ENCODE measurements at regions not wholly inside any gene's neighbourhood (a gene's known extent, or its start where the extent isn't known, plus 50 kb on each side); places are given as distances from the start of the nearest gene placed in this dataset.
A peak's percentile ranks its signal among the peaks of the same experiment; 100 is the strongest.

- DNase-seq = no peak
- no peak overlapping the region for H3K4me3 ChIP-seq
- H3K9me3 ChIP-seq = no peaks in the 10 kb centered on the region
- H3K4me1 ChIP-seq = no peaks in the 10 kb centered on the region
- H3K36me3 ChIP-seq = no peaks in the 10 kb centered on the region
- WGBS, 5 donors = 75 to 91% (median 79%) methylated on average over 2 of the region's 2 CpGs
- no peak for TF ChIP-seq CTCF (IDR thresholded peaks at IDR 0.05)
- TF ChIP-seq POLR2AphosphoS5 (IDR thresholded peaks at IDR 0.05) = no peak
- no peak for TF ChIP-seq POLR2A (IDR thresholded peaks at IDR 0.05)
- no peak for TF ChIP-seq EP300 (IDR thresholded peaks at IDR 0.05)
- no peaks in the 10 kb centered on the region for H3K27me3 ChIP-seq
- no peak overlapping the region for H3K27ac ChIP-seq
- intact Hi-C loops (cut with DNase I; ENCODE audit: low total_unique reads) = no loop called here
These were observed 1785.9 kb downstream of the PCDH7 start for GRCh38 chr4:32506067-32506466.

GRCh38 chr4:32519060-32519459 lies 1798.9 kb downstream of the PCDH7 start:
- H3K36me3 ChIP-seq = no peaks in the 10 kb centered on the region
- no peak overlapping the region for H3K27ac ChIP-seq
- 59 to 77% (median 71%) methylated on average over 6 of the region's 6 CpGs for WGBS, 5 donors
- H3K9me3 ChIP-seq = no peaks in the 10 kb centered on the region
- peak in 1 of 2 donors; percentile 15 for DNase-seq
- intact Hi-C loops (cut with DNase I; ENCODE audit: low total_unique reads) = no loop called here
- TF ChIP-seq POLR2AphosphoS5 (IDR thresholded peaks at IDR 0.05) (no peak), POLR2A (IDR thresholded peaks at IDR 0.05) (no peak), CTCF (IDR thresholded peaks at IDR 0.05) (no peak), EP300 (IDR thresholded peaks at IDR 0.05) (no peak)
- no peaks in the 10 kb centered on the region for H3K4me1 ChIP-seq
- H3K4me3 ChIP-seq = no peak overlapping the region
- H3K27me3 ChIP-seq = no peaks in the 10 kb centered on the region

- Histone ChIP-seq H3K4me3 (no peak overlapping the region), H3K27ac (no peak overlapping the region), H3K36me3 (no peaks in the 10 kb centered on the region), H3K9me3 (peaks cover 0 to 9% (median 5%) of the 10 kb centered on the region in 4 donors), H3K27me3 (no peaks in the 10 kb centered on the region), H3K4me1 (no peaks in the 10 kb centered on the region)
- intact Hi-C loops (cut with DNase I; ENCODE audit: low total_unique reads) = no loop called here
- no peak for DNase-seq
- TF ChIP-seq POLR2A (IDR thresholded peaks at IDR 0.05) = no peak
These were observed 1805.3 kb downstream of the PCDH7 start for GRCh38 chr4:32525420-32525819.

- no peak for DNase-seq
- Histone ChIP-seq H3K36me3 (no peaks in the 10 kb centered on the region), H3K27ac (no peak overlapping the region), H3K27me3 (no peaks in the 10 kb centered on the region), H3K9me3 (peaks cover 0 to 5% (median 0%) of the 10 kb centered on the region in 4 donors), H3K4me1 (no peaks in the 10 kb centered on the region), H3K4me3 (no peak overlapping the region)
- intact Hi-C loops (cut with DNase I; ENCODE audit: low total_unique reads) = no loop called here
- 71 to 79% (median 77%) methylated on average over 3 of the region's 3 CpGs for WGBS, 5 donors
- TF ChIP-seq EP300 (IDR thresholded peaks at IDR 0.05) = no peak
- no peak for TF ChIP-seq CTCF (IDR thresholded peaks at IDR 0.05)
- no peak for TF ChIP-seq POLR2AphosphoS5 (IDR thresholded peaks at IDR 0.05)
- no peak for TF ChIP-seq POLR2A (IDR thresholded peaks at IDR 0.05)
These were observed 1824.7 kb downstream of the PCDH7 start for GRCh38 chr4:32544846-32545245.

GRCh38 chr4:32551943-32552342 lies 1831.8 kb downstream of the PCDH7 start:
- no peaks in the 10 kb centered on the region for H3K36me3 ChIP-seq
- H3K27ac ChIP-seq = no peak overlapping the region
- DNase-seq = no peak
- H3K9me3 ChIP-seq = no peaks in the 10 kb centered on the region
- no peaks in the 10 kb centered on the region for H3K27me3 ChIP-seq
- intact Hi-C loops (cut with DNase I; ENCODE audit: low total_unique reads) = no loop called here
- TF ChIP-seq POLR2A (IDR thresholded peaks at IDR 0.05) (no peak), POLR2AphosphoS5 (IDR thresholded peaks at IDR 0.05) (no peak), CTCF (IDR thresholded peaks at IDR 0.05) (no peak), EP300 (IDR thresholded peaks at IDR 0.05) (no peak)
- no peaks in the 10 kb centered on the region for H3K4me1 ChIP-seq
- no peak overlapping the region for H3K4me3 ChIP-seq

All from stomach (tissue), 8 donors.